H1 (cell line): ENCODE measurements at regions not wholly inside any gene's neighbourhood (a gene's known extent, or its start where the extent isn't known, plus 50 kb on each side); places are given as distances from the start of the nearest gene placed in this dataset.

Source experiments
- EGR1 ChIP-seq: IDR thresholded peaks from 2 replicates; pipeline ENCODE4 v1.6.1; 2011; ENCODE audit warnings: low read depth, low read length, borderline replicate concordance
- EP300 ChIP-seq, 2 experiments: IDR thresholded peaks; 1 replicate in 1 of 2; 2 replicates in 1 of 2; pipeline ENCODE4 v1.6.1; 2011 to 2012; ENCODE audit warnings: low read depth in 2 of 2, low read length in 2 of 2, mild to moderate bottlenecking in 2 of 2, borderline replicate concordance in 1 of 2, inconsistent platforms in 1 of 2, moderate library complexity in 1 of 2
- HDAC2 ChIP-seq, 2 experiments: fragments of 300-600 bp in 1 of 2; sonication (generic) in 1 of 2; IDR thresholded peaks; 2 replicates each; pipeline ENCODE4 v1.6.1; 2011 to 2012; ENCODE audit warnings: low read depth in 2 of 2, low read length in 2 of 2, mild to moderate bottlenecking in 2 of 2, moderate library complexity in 2 of 2, borderline replicate concordance in 1 of 2, inconsistent platforms in 1 of 2
- POLR2A ChIP-seq, 2 experiments: IDR thresholded peaks; 1 replicate in 1 of 2; 2 replicates in 1 of 2; pipeline ENCODE4 v1.6.1; 2011; ENCODE audit warnings: low read depth in 2 of 2, low read length in 2 of 2, mild to moderate bottlenecking in 2 of 2; ENCODE audit errors: control extremely low read depth in 1 of 2
- POLR2AphosphoS5 ChIP-seq: IDR thresholded peaks from 2 replicates; pipeline ENCODE4 v1.6.1; 2011; ENCODE audit warnings: low read depth, low read length
- SUZ12 ChIP-seq: fragments of 200-600 bp; sonication (generic); IDR thresholded peaks from 2 replicates; pipeline ENCODE4 v1.6.1; 2012; ENCODE audit warnings: mild to moderate bottlenecking, inconsistent platforms, low read length, moderate library complexity, mixed read lengths
- TAF7 ChIP-seq: optimal IDR thresholded peaks from 2 replicates; pipeline ENCODE3; 2011; ENCODE audit warnings: low read depth, mild to moderate bottlenecking, inconsistent platforms, low read length, moderate library complexity, borderline replicate concordance
- TF ChIP-seq, protein P1 (sequence below), 3 experiments: IDR thresholded peaks; 1 replicate in 2 of 3; 2 replicates in 1 of 3; pipeline versions ENCODE4 v1.5.1 to v1.6.1; 2011; ENCODE audit warnings: low read length in 3 of 3, mild to moderate bottlenecking in 3 of 3, inconsistent platforms in 2 of 3, low read depth in 1 of 3, moderate library complexity in 1 of 3; ENCODE audit not compliant: insufficient read depth in 1 of 3; ENCODE audit errors: control extremely low read depth in 1 of 3
- TF ChIP-seq, protein P2 (sequence below): fragments of 300-600 bp; sonication (generic); IDR thresholded peaks from 2 replicates; pipeline ENCODE4 v1.7.1; 2012; ENCODE audit warnings: low read length, moderate library complexity, mild to moderate bottlenecking, inconsistent platforms; ENCODE audit not compliant: insufficient replicate concordance

DNA sequence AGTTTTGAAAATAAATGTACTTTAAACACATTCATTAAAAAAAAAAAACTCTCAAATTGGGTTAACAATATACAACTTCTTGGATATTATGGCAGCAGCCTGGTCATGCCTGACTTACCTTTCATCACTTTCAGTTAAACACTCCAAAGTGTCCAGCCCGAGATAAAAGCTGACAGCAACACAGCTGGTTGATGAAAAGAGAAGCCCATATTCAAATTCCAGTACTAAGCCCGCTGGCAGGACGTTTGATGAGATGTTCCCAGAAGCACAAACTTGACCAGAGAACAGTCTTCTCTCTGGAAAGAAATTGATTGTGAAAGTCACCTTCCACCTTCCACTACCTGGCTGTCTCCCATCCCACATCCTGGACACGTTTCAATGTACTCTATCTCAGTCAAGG, 586.3 kb downstream of the TDRD15 start:
- no peak for TF ChIP-seq EP300 (IDR thresholded peaks at IDR 0.05; ENCODE audit: borderline replicate concordance in 1 of 2, low read depth in 2 of 2, low read length in 2 of 2)
- TF ChIP-seq, protein P1, sequence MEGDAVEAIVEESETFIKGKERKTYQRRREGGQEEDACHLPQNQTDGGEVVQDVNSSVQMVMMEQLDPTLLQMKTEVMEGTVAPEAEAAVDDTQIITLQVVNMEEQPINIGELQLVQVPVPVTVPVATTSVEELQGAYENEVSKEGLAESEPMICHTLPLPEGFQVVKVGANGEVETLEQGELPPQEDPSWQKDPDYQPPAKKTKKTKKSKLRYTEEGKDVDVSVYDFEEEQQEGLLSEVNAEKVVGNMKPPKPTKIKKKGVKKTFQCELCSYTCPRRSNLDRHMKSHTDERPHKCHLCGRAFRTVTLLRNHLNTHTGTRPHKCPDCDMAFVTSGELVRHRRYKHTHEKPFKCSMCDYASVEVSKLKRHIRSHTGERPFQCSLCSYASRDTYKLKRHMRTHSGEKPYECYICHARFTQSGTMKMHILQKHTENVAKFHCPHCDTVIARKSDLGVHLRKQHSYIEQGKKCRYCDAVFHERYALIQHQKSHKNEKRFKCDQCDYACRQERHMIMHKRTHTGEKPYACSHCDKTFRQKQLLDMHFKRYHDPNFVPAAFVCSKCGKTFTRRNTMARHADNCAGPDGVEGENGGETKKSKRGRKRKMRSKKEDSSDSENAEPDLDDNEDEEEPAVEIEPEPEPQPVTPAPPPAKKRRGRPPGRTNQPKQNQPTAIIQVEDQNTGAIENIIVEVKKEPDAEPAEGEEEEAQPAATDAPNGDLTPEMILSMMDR (IDR thresholded peaks at IDR 0.05; ENCODE audit: control extremely low read depth in 1 of 3, insufficient read depth in 1 of 3, low read depth in 1 of 3, low read length in 3 of 3) = no peak
- TF ChIP-seq HDAC2 (IDR thresholded peaks at IDR 0.05; ENCODE audit: borderline replicate concordance in 1 of 2, low read depth in 2 of 2, low read length in 2 of 2) = no peak
- TF ChIP-seq POLR2A (IDR thresholded peaks at IDR 0.05; ENCODE audit: control extremely low read depth in 1 of 2, low read depth in 2 of 2, low read length in 2 of 2) = no peak
- no peak for TF ChIP-seq SUZ12
- TF ChIP-seq, protein P2, sequence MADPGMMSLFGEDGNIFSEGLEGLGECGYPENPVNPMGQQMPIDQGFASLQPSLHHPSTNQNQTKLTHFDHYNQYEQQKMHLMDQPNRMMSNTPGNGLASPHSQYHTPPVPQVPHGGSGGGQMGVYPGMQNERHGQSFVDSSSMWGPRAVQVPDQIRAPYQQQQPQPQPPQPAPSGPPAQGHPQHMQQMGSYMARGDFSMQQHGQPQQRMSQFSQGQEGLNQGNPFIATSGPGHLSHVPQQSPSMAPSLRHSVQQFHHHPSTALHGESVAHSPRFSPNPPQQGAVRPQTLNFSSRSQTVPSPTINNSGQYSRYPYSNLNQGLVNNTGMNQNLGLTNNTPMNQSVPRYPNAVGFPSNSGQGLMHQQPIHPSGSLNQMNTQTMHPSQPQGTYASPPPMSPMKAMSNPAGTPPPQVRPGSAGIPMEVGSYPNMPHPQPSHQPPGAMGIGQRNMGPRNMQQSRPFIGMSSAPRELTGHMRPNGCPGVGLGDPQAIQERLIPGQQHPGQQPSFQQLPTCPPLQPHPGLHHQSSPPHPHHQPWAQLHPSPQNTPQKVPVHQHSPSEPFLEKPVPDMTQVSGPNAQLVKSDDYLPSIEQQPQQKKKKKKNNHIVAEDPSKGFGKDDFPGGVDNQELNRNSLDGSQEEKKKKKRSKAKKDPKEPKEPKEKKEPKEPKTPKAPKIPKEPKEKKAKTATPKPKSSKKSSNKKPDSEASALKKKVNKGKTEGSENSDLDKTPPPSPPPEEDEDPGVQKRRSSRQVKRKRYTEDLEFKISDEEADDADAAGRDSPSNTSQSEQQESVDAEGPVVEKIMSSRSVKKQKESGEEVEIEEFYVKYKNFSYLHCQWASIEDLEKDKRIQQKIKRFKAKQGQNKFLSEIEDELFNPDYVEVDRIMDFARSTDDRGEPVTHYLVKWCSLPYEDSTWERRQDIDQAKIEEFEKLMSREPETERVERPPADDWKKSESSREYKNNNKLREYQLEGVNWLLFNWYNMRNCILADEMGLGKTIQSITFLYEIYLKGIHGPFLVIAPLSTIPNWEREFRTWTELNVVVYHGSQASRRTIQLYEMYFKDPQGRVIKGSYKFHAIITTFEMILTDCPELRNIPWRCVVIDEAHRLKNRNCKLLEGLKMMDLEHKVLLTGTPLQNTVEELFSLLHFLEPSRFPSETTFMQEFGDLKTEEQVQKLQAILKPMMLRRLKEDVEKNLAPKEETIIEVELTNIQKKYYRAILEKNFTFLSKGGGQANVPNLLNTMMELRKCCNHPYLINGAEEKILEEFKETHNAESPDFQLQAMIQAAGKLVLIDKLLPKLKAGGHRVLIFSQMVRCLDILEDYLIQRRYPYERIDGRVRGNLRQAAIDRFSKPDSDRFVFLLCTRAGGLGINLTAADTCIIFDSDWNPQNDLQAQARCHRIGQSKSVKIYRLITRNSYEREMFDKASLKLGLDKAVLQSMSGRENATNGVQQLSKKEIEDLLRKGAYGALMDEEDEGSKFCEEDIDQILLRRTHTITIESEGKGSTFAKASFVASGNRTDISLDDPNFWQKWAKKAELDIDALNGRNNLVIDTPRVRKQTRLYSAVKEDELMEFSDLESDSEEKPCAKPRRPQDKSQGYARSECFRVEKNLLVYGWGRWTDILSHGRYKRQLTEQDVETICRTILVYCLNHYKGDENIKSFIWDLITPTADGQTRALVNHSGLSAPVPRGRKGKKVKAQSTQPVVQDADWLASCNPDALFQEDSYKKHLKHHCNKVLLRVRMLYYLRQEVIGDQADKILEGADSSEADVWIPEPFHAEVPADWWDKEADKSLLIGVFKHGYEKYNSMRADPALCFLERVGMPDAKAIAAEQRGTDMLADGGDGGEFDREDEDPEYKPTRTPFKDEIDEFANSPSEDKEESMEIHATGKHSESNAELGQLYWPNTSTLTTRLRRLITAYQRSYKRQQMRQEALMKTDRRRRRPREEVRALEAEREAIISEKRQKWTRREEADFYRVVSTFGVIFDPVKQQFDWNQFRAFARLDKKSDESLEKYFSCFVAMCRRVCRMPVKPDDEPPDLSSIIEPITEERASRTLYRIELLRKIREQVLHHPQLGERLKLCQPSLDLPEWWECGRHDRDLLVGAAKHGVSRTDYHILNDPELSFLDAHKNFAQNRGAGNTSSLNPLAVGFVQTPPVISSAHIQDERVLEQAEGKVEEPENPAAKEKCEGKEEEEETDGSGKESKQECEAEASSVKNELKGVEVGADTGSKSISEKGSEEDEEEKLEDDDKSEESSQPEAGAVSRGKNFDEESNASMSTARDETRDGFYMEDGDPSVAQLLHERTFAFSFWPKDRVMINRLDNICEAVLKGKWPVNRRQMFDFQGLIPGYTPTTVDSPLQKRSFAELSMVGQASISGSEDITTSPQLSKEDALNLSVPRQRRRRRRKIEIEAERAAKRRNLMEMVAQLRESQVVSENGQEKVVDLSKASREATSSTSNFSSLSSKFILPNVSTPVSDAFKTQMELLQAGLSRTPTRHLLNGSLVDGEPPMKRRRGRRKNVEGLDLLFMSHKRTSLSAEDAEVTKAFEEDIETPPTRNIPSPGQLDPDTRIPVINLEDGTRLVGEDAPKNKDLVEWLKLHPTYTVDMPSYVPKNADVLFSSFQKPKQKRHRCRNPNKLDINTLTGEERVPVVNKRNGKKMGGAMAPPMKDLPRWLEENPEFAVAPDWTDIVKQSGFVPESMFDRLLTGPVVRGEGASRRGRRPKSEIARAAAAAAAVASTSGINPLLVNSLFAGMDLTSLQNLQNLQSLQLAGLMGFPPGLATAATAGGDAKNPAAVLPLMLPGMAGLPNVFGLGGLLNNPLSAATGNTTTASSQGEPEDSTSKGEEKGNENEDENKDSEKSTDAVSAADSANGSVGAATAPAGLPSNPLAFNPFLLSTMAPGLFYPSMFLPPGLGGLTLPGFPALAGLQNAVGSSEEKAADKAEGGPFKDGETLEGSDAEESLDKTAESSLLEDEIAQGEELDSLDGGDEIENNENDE = no peak
- TF ChIP-seq EGR1 = no peak
- TF ChIP-seq TAF7 = no peak
- no peak for TF ChIP-seq POLR2AphosphoS5
